ENCODE measurements at regions not wholly inside any gene's neighbourhood (a gene's known extent, or its start where the extent isn't known, plus 50 kb on each side); places are given as distances from the start of the nearest gene placed in this dataset.
"Not testable (repeated sequence)": the region's sequence is repeated elsewhere in the genome, so short reads cannot be mapped to it uniquely, and the experiment has no call there.

GRCh38 chr17:70426752-70427151 lies 257.4 kb downstream of the KCNJ2 start:
- in situ Hi-C loops (cut with HindIII; ENCODE audit: low sequenced_read_pairs): no loop called here

- in situ Hi-C loops (cut with HindIII; ENCODE audit: low sequenced_read_pairs): no loop called here
These were observed 265.5 kb downstream of the KCNJ2 start for GRCh38 chr17:70434536-70435490.

DNA sequence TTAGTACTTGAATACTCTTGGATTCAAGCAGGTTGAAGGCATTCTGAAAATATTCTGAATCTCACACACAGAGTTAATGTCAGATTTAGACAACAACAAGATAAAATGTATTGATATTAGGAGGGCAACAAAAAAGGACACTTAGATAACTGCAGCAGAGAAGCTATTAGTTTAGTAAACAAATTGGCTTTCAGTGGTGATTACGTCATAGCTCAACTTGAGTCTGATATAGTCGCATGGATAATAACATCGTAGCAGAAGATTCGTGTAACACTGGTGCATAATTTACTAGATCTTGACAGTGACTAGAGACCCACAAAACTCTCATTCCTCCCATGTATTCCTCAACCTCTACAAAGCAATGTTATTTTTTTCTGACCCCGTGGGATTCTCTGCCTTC lies 268.3 kb downstream of the KCNJ2 start:
- in situ Hi-C loops (cut with HindIII; ENCODE audit: low sequenced_read_pairs): no loop called here

DNA sequence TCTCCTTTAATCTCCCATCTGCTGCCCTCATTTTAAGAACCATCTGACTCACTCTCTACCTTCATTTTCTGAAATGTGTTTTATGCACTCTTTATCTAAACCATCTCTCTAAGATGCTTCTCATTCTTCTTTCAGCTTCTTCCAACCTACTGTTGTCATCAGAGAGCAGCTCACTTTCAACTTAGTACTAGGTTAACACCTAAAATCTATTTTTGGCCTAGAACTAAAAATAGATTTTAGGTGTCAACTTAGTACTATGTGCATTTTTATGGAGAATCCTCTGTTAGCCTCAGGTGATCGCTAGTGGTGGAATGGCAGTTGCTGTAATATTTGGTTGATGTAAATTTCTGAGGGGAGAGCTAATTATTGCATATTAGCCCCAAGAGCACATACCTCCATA lies 277.1 kb downstream of the KCNJ2 start:
- in situ Hi-C loops (cut with HindIII; ENCODE audit: low sequenced_read_pairs): no loop called here

DNA sequence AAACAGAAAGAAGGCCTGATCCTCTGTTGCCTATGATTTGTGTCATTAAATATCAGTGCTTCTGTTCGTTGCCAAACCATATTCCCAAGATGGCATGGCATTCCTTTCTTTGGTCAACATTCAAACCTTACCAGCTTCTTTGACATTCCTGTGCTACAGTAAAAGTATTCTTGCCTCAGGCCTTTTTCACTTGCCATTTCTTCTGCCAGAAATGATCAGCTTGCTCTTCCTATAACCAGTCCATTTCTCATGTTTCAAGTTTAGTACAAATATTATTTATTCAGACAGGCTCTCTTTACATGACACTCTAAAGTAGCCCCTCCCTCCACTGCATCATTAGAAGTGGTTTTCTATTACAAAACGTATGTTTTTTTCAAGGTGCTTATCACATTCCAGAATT lies 278.3 kb downstream of the KCNJ2 start:
- in situ Hi-C loops (cut with HindIII; ENCODE audit: low sequenced_read_pairs): no loop called here

DNA sequence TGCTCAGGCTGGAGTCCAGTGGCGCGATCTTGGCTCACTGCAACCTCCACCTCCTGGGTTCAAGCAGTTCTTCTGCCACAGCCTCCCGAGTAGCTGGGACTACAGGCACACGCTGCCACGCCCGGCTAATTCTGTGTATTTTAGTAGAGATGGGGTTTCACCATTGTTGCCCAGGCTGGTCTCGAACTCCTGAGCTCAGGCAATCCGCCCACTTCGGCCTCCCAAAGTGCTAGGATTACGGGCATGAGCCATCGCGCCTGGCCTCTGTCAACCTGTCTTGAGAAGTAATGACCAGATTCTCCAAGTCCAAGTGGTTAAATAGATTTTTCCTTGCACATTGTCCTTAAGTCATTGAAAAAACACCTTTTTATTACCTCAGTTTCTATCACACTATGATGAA lies 283.7 kb downstream of the KCNJ2 start:
- in situ Hi-C loops (cut with HindIII; ENCODE audit: low sequenced_read_pairs): not testable (repeated sequence)

DNA sequence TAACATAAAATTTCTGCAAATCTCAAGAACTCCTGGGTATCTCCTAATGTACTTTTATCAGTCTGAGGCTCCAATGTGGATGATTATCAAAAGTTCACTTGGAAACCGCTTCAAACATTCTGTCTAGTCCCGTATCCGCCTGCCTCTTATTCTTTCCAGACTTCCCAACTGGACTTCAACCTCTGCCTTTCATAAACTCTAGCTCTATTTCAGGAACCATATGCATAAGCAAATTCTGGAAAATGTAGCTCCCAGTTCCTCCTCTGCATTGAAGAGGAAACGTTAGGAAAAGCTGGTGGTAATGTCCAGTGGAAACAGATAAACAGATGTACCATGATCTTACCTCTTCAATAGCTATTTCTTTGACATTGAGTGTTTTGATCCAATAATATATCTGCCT lies 285.0 kb downstream of the KCNJ2 start:
- in situ Hi-C loops (cut with HindIII; ENCODE audit: low sequenced_read_pairs): no loop called here

GRCh38 chr17:70454908-70455307 lies 285.6 kb downstream of the KCNJ2 start:
- in situ Hi-C loops (cut with HindIII; ENCODE audit: low sequenced_read_pairs): no loop called here

GRCh38 chr17:70464995-70465394 lies 295.7 kb downstream of the KCNJ2 start:
- in situ Hi-C loops (cut with HindIII; ENCODE audit: low sequenced_read_pairs): no loop called here

DNA sequence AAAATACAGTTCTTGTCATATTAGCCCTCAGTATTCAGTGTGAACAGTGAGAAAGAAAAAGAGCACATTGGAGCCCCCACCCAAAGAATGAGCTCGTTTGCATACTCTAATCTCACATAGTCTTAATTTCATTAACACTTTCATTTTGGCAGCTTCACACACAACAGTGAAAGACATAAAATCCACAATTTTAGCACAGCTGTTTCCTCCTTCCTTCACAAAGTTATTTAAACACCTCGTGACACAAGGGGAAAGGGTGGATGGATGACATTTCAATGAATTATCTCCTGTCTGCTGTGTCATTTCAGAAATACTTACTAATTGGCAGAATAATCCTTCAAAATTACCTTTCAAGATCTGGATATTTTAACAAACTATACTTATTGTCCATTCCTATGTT lies 299.3 kb downstream of the KCNJ2 start:
- in situ Hi-C loops (cut with HindIII; ENCODE audit: low sequenced_read_pairs): no loop called here

DNA sequence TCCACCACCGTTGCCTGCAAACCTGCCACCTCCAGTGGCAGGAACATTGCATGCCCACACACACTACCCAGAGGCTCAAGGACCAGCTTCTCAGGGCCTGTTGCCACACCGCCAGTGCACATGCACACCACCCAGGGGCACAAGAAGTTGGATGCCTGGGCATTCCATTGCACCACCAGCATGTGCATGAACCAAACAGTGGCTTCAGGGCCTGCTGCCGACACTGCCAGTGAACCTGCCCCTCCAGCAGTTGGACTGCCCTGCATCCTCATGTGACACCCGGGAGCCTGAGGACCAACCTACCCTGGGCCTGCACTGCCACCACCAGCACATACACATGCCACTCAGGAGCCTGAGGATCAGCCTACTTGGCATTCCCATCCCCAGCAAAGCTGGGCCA lies 303.7 kb downstream of the KCNJ2 start:
- in situ Hi-C loops (cut with HindIII; ENCODE audit: low sequenced_read_pairs): no loop called here

DNA sequence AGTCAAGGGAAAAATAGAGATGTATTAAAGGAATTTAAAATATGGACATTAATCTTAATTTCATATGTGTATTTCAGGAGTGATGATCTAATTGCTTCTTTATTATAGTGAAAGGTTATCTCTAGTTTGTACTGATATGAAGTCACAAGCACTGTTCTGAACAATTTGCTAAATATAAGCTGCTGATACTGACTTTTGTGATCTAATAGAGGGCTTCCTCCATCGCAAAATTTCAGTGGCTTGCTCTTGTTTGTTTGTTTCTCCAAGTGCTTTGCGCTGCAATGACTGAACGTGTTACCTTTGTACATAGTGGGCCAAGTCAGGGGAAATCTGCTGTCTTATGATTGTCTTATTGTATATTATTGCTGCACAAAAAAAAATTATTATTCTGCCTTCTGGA lies 307.0 kb downstream of the KCNJ2 start:
- in situ Hi-C loops (cut with HindIII; ENCODE audit: low sequenced_read_pairs): no loop called here

DNA sequence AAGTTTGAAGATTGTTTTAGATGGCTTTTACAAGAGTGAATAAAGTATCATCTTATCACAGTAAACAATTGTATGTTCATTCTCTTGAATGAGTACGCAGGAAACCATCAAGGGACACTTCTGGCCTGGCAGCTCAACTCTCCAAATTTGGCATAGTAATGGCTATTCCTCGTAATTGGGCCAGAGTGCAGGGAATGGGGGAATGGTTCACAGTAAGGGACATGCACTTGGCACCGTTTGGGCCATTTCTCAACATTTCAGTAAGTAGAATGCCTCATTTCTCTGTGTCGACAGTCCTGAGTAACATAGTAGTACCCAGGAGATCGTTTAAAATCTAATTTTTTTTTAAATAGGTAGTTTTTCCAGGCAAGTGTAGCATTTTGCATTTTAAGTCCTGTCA lies 309.6 kb downstream of the KCNJ2 start:
- in situ Hi-C loops (cut with HindIII; ENCODE audit: low sequenced_read_pairs): no loop called here

DNA sequence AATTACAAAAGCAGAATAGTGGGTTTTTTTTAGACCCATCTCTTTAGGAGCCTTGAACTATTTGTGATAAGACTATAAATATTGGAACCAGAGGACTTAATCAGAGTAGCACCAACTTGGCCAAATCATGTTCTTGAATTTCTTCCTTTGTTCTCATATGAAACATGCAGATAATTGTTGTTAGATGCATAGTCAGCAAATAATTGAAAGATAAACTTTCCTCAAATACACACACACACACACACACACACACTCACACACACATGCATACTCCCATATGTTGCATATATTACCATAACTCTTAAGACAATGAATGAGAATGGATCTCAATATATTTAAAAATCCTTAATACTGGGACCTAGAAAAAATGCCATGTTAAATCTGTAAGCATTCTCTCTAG lies 310.4 kb downstream of the KCNJ2 start:
- in situ Hi-C loops (cut with HindIII; ENCODE audit: low sequenced_read_pairs): no loop called here

GRCh38 chr17:70483624-70484023 lies 314.3 kb downstream of the KCNJ2 start:
- in situ Hi-C loops (cut with HindIII; ENCODE audit: low sequenced_read_pairs): no loop called here

DNA sequence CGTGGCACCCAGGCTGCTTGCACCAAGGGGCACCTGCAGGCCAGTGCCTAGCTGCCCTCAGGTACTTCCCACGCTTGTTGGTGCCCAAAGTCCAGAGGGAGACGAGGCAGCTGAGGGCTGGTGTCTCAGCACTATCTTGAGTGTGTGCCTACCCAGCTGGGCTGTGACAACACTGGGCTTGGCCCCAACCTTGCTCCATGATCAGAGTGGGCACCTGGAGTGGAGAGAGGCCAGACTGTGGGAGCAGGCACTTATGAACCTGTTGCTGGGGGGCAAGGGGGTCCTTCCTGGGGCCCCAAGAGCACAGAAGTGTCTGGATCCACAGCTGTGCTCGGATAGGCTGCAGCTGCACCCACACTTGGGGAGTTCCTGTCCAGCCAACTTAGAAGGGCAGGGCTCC lies 314.7 kb downstream of the KCNJ2 start:
- in situ Hi-C loops (cut with HindIII; ENCODE audit: low sequenced_read_pairs): no loop called here

DNA sequence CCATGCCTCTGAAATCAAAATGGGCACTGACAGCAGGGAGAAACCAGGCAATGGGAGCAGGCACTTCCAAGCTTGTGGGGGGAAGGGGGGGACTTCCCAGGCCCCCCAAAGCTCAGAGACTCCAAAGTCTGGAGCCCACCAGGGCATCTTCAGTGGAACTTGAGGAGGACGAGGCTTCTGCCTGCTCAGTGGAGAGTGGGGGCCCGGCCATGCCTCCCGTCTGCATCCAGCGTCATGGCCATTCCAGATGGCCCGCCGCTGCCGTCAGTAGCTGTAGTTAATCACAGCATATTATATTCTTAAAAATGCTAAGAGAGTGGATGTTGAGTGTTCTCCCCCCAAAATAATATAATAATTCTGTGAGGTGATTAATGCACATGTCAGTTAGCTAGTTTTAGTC lies 315.2 kb downstream of the KCNJ2 start:
- in situ Hi-C loops (cut with HindIII; ENCODE audit: low sequenced_read_pairs): no loop called here

DNA sequence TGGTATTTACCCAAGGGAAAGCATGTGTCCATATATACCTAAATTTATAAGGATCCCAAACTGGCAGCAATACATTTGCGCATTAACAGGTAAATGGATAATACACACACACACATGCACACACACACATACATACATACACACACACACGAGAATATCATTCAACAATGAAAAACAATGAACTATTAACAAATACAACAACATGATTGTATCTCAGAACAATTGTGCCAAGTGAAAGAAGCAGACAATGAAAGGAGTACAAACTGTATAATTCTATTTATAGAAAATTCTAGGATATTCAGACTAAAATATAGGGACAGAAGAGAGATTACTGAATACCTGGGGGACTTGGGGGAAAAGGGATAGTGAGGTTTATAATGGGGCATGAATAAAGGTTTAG lies 323.0 kb downstream of the KCNJ2 start:
- in situ Hi-C loops (cut with HindIII; ENCODE audit: low sequenced_read_pairs): no loop called here

- in situ Hi-C loops (cut with HindIII; ENCODE audit: low sequenced_read_pairs): no loop called here
These were observed 324.0 kb downstream of the KCNJ2 start for GRCh38 chr17:70493277-70493874.

GRCh38 chr17:70498631-70499030 lies 329.3 kb downstream of the KCNJ2 start:
- in situ Hi-C loops (cut with HindIII; ENCODE audit: low sequenced_read_pairs): no loop called here

- in situ Hi-C loops (cut with HindIII; ENCODE audit: low sequenced_read_pairs): no loop called here
These were observed 329.9 kb downstream of the KCNJ2 start for GRCh38 chr17:70499067-70499786.

- in situ Hi-C loops (cut with HindIII; ENCODE audit: low sequenced_read_pairs): no loop called here
These were observed 334.1 kb downstream of the KCNJ2 start for GRCh38 chr17:70503449-70503848.

Measured in endothelial cell of hepatic sinusoid (primary cell).